K562 (cell line): ENCODE measurements at regions not wholly inside any gene's neighbourhood (a gene's known extent, or its start where the extent isn't known, plus 50 kb on each side); places are given as distances from the start of the nearest gene placed in this dataset.
"Not testable (repeated sequence)": the region's sequence is repeated elsewhere in the genome, so short reads cannot be mapped to it uniquely, and the experiment has no call there.

Source experiments
- ATAC-seq: fragments of 200-7000 bp; cut with Tn5 transposase; 3 replicates; pipeline ENCODE4 v1.9.1; 2020; ENCODE audit warnings: moderate library complexity
- BruUV-seq: library from RNA; stranded (reverse); fragments of 400-500 nt; replicated peaks from 2 replicates; lab custom pipeline; 2021; lab: Mats Ljungman, UMichigan
- CTCF ChIA-PET: fragments of 300-600 bp; formaldehyde crosslinking; extraction: SDS; loops from one replicate; lab custom pipeline; 2021; ENCODE audit warnings: low intra/inter-chr PET ratio; lab: Yijun Ruan, JAX
- POLR2A ChIA-PET: fragments of 300-600, 350-650 bp; sonication (Branson Sonifier 250); formaldehyde crosslinking; extraction: SDS; loops from one replicate; lab custom pipeline; 2021; ENCODE audit warnings: antibody characterized with exemption, inconsistent platforms; lab: Yijun Ruan, JAX
- DNase-seq, 4 experiments: peaks; one replicate each; pipeline versions ENCODE4 v3.0.0 to v3.0.0-alpha.2; 2011 to 2018; ENCODE audit warnings: low spot score in 3 of 4, mixed read lengths in 3 of 4; ENCODE audit errors: extremely low read depth in 1 of 4
- FAIRE-seq: peaks from 2 replicates; lab custom pipeline; 2011; peaks lifted over from hg19 to GRCh38; lab: Jason Lieb, UNC
- H2AFZ ChIP-seq: 2 replicates; pipeline ENCODE4 v1.6.0; 2011; ENCODE audit warnings: low read depth, low read length, control low read depth, inconsistent platforms
- H3K27ac ChIP-seq: fragments of 200-600 bp; 3 replicates; pipeline ENCODE4 v1.8.0; 2011; ENCODE audit warnings: low read depth, mild to moderate bottlenecking, control low read depth, inconsistent platforms, low read length, moderate library complexity, mixed read lengths; ENCODE audit errors: extremely low read depth
- H3K27me3 ChIP-seq, 2 experiments: fragments of 300-600 bp in 1 of 2; 2 replicates in 1 of 2; 3 replicates in 1 of 2; pipeline versions ENCODE4 v1.6.0 to v1.8.0; 2011; ENCODE audit warnings: inconsistent platforms in 2 of 2, low read length in 2 of 2, mild to moderate bottlenecking in 1 of 2, mixed read lengths in 1 of 2, moderate library complexity in 1 of 2; ENCODE audit not compliant: control insufficient read depth in 2 of 2, insufficient read depth in 2 of 2
- H3K36me3 ChIP-seq: fragments of 300-600 bp; 3 replicates; pipeline ENCODE4 v1.8.0; 2011; ENCODE audit warnings: mild to moderate bottlenecking, low read length, inconsistent platforms; ENCODE audit not compliant: control insufficient read depth, insufficient read depth
- H3K4me1 ChIP-seq, 2 experiments: fragments of 200-600 bp in 1 of 2; replicated peaks in 1 of 2; 2 replicates in 1 of 2; 3 replicates in 1 of 2; pipeline versions ENCODE4 v1.5.1 to v1.8.0; 2011; ENCODE audit warnings: inconsistent platforms in 2 of 2, low read length in 2 of 2, mild to moderate bottlenecking in 1 of 2, mixed read lengths in 1 of 2, moderate library complexity in 1 of 2; ENCODE audit not compliant: control insufficient read depth in 2 of 2, insufficient read depth in 2 of 2
- H3K4me2 ChIP-seq: 2 replicates; pipeline ENCODE4 v1.6.1; 2011; ENCODE audit warnings: low read length, control low read depth, inconsistent platforms, mixed read lengths; ENCODE audit not compliant: insufficient read depth
- H3K4me3 ChIP-seq: fragments of 200-600 bp; sonication (generic), shearing (Covaris generic); 2 replicates; pipeline ENCODE4 v1.5.1; 2016; ENCODE audit warnings: control low read depth, inconsistent platforms
- H3K79me2 ChIP-seq: fragments of 200-600 bp; 3 replicates; pipeline ENCODE4 v1.8.0; 2011; ENCODE audit warnings: low read length, inconsistent platforms; ENCODE audit not compliant: control insufficient read depth, insufficient read depth
- H3K9ac ChIP-seq, 2 experiments: 2 replicates each; pipeline versions ENCODE4 v1.6.0 to v1.6.1; 2011; ENCODE audit warnings: low read depth in 2 of 2, low read length in 2 of 2, control low read depth in 1 of 2, inconsistent platforms in 1 of 2, mild to moderate bottlenecking in 1 of 2, mixed read lengths in 1 of 2; ENCODE audit not compliant: insufficient read depth in 1 of 2
- H3K9me1 ChIP-seq: one replicate; pipeline ENCODE4 v1.6.0; 2011; ENCODE audit warnings: inconsistent platforms, mild to moderate bottlenecking, low read length, moderate library complexity; ENCODE audit not compliant: control insufficient read depth, insufficient read depth
- H3K9me3 ChIP-seq: replicated peaks from 2 replicates; pipeline ENCODE4 v1.5.1; 2011; ENCODE audit warnings: low read depth, low read length, inconsistent platforms; ENCODE audit not compliant: control insufficient read depth, insufficient read depth
- H4K20me1 ChIP-seq: replicated peaks from 2 replicates; pipeline ENCODE4 v1.6.1; 2011; ENCODE audit warnings: low read length, inconsistent platforms, mixed read lengths; ENCODE audit not compliant: control insufficient read depth, insufficient read depth
- ARID1B ChIP-seq: fragments of 450-650 bp; IDR thresholded peaks from 2 replicates; pipeline ENCODE4 v1.6.1; 2016; ENCODE audit warnings: antibody characterized with exemption, mild to moderate bottlenecking, inconsistent platforms
- E2F6 ChIP-seq, 2 experiments: IDR thresholded peaks; 2 replicates each; pipeline ENCODE4 v1.6.1; 2011; ENCODE audit warnings: borderline replicate concordance in 1 of 2, control low read depth in 1 of 2, low read depth in 1 of 2, low read length in 1 of 2, mild to moderate bottlenecking in 1 of 2, mixed read lengths in 1 of 2, moderate library complexity in 1 of 2; ENCODE audit not compliant: insufficient read depth in 1 of 2, insufficient read length in 1 of 2, poor library complexity in 1 of 2, severe bottlenecking in 1 of 2; ENCODE audit errors: extremely low read depth in 1 of 2
- FOXA3 ChIP-seq, 2 experiments: fragments of 450-650 bp in 1 of 2; sonication (generic) in 1 of 2; formaldehyde crosslinking; IDR thresholded peaks in 1 of 2; conservative IDR thresholded peaks in 1 of 2; 2 replicates each; pipeline versions ENCODE4 v1.4.0 to v1.8.0; 2020 to 2022; ENCODE audit warnings: mild to moderate bottlenecking in 2 of 2, missing genetic modification reagents in 1 of 2
- RFX1 ChIP-seq: fragments of 450-650 bp; IDR thresholded peaks from 2 replicates; pipeline ENCODE4 v1.6.1; 2016; ENCODE audit warnings: mild to moderate bottlenecking, moderate library complexity
- SPI1 ChIP-seq: IDR thresholded peaks from 2 replicates; pipeline ENCODE4 v1.6.1; 2011; ENCODE audit warnings: low read depth, low read length, control low read depth, borderline replicate concordance
- TEAD4 ChIP-seq, 2 experiments: sonication (generic) in 1 of 2; formaldehyde crosslinking in 1 of 2; IDR thresholded peaks; 2 replicates each; pipeline versions ENCODE4 v1.6.1 to v1.8.0; 2012 to 2022; ENCODE audit warnings: borderline replicate concordance in 1 of 2, inconsistent platforms in 1 of 2, low read length in 1 of 2, mild to moderate bottlenecking in 1 of 2, missing genetic modification reagents in 1 of 2
- USF2 ChIP-seq: sonication (generic); formaldehyde crosslinking; IDR thresholded peaks from 2 replicates; pipeline ENCODE4 v1.5.0; 2020; ENCODE audit warnings: missing genetic modification reagents
- WGBS: fragments of 100-300 bp; shearing (Covaris generic); methylation state at CpG from one replicate; pipeline ENCODE4 v1.1.6; 2016; ENCODE audit warnings: low coverage, mixed read lengths; ENCODE audit not compliant: insufficient coverage; ENCODE audit errors: missing lambda C conversion rate; 5-methylcytosine and 5-hydroxymethylcytosine counted together
- in situ Hi-C: fragments of 300-500 bp; cut with MboI; formaldehyde crosslinking; loops from 4 replicates; pipeline ENCODE4 v1.15.0; 2018; ENCODE audit warnings: inconsistent platforms, mixed read lengths
- intact Hi-C: fragments of 100-400 bp; cut with micrococcal nuclease; formaldehyde crosslinking; loops from 2 replicates; pipeline ENCODE4 v1.14.2; 2022

GRCh38 chr15:39420853-39421192 is 160.1 kb upstream of the THBS1 start:
- CTCF ChIA-PET, BruUV-seq, intact Hi-C loops: not testable (repeated sequence)

GRCh38 chr15:39426552-39427532 is 154.0 kb upstream of the THBS1 start:
- CTCF ChIA-PET: no interaction called here
- H3K79me2 ChIP-seq: no peaks in the 10 kb centered on the region
- DNase-seq (peak in 2 of 4 experiments; percentile 31 to 36), FAIRE-seq (no peak), ATAC-seq (peak; percentile 60)
- in situ Hi-C loops (no loop called here), intact Hi-C loops (no loop called here)
- H3K4me3 ChIP-seq: no peak overlapping the region
- no peaks in the 10 kb centered on the region for H3K36me3 ChIP-seq
- peak overlapping the region; percentile 63 for H3K4me2 ChIP-seq
- H3K27ac ChIP-seq: no peak overlapping the region
- peaks cover 0 to 15% of the 10 kb centered on the region in 2 experiments; a peak in 4 of 5 replicates for H3K4me1 ChIP-seq
- 16% methylated on average over 18 of the region's 19 CpGs for WGBS
- no peaks in the 10 kb centered on the region for H3K27me3 ChIP-seq
- no TSS peak for BruUV-seq
- peak overlapping the region; percentile 67; the same call in 1 of the 2 replicates for H2AFZ ChIP-seq
- no peaks in the 10 kb centered on the region for H4K20me1 ChIP-seq
- H3K9ac ChIP-seq: peak overlapping the region in 1 of 2 experiments; percentile 38; a peak in 1 of 4 replicates
- POLR2A ChIA-PET: interaction anchor here (0.6 to 0.9 kb wide), 2 partner anchors 12 to 246 kb away, joined by 3 read pairs; no protein-coding TSS in a partner anchor
- peaks cover 4% of the 10 kb centered on the region for H3K9me1 ChIP-seq
- no peaks in the 10 kb centered on the region for H3K9me3 ChIP-seq
- TF ChIP-seq TEAD4 (IDR thresholded peaks at IDR 0.05; ENCODE audit: low read length): no peak
- TF ChIP-seq TEAD4 (CRISPR knock-in tag; IDR thresholded peaks at IDR 0.05; ENCODE audit: borderline replicate concordance): no peak
- peak in 1 of 2 experiments; percentile 60 for TF ChIP-seq E2F6 (IDR thresholded peaks at IDR 0.05; ENCODE audit: borderline replicate concordance in 1 of 2, extremely low read depth in 1 of 2, insufficient read depth in 1 of 2, insufficient read length in 1 of 2, low read depth in 1 of 2, low read length in 1 of 2, poor library complexity in 1 of 2, severe bottlenecking in 1 of 2)
- TF ChIP-seq SPI1: 0 out of 2 replicates have a peak, but pooled peaks have one; percentile 48
- TF ChIP-seq USF2 (CRISPR knock-in tag): peak; percentile 41
- no peak for TF ChIP-seq ARID1B
- TF ChIP-seq RFX1: peak; percentile 45

More at GRCh38 chr15:39420853-39421192, 160.1 kb upstream of the THBS1 start:
- H3K27ac ChIP-seq, H3K79me2 ChIP-seq, H4K20me1 ChIP-seq, POLR2A ChIA-PET, H3K4me1 ChIP-seq, in situ Hi-C loops, H3K4me2 ChIP-seq, DNase-seq, ATAC-seq, H3K9me1 ChIP-seq, H3K27me3 ChIP-seq, H3K36me3 ChIP-seq, FAIRE-seq: not testable (repeated sequence)
- peak in 1 of 2 experiments; percentile 79; a peak in 2 of 4 replicates for TF ChIP-seq FOXA3 (CRISPR knock-in tag; conservative IDR thresholded peaks at IDR 0.05 in 1 of 2, IDR thresholded peaks at IDR 0.05 in 1 of 2)
- Histone ChIP-seq H3K4me3 (peak overlapping the region; percentile 19), H3K9ac (peak overlapping the region; percentile 26 to 40; a peak in 2 of 4 replicates), H3K9me3 (peaks cover 11% of the 10 kb centered on the region), H2AFZ (peak overlapping the region; percentile 72; the same call in 1 of the 2 replicates)
- WGBS: 10% methylated on average over 2 of the region's 14 CpGs
